Heart left ventricle (tissue), 16 donors: ENCODE measurements at regions not wholly inside any gene's neighbourhood (a gene's known extent, or its start where the extent isn't known, plus 50 kb on each side); places are given as distances from the start of the nearest gene placed in this dataset.

Experiments used
- ATAC-seq, 4 donors: fragments of 200-7000 bp; cut with Tn5 transposase; one replicate each; pipeline ENCODE4 v1.9.1; 2020 to 2022; ENCODE audit warnings: moderate library complexity in 4 of 4, mild to moderate bottlenecking in 3 of 4, moderate number of reproducible peaks in 1 of 4
- DNase-seq, 5 donors: peaks; one replicate each; pipeline ENCODE4 v3.0.0-alpha.2; 2020
- H3K27ac ChIP-seq, 12 donors: fragments of 200-600 bp; sonication (generic) in 4 of 12; one replicate each; pipeline versions ENCODE4 v1.5.0 to v1.8.0; 2016 to 2022; ENCODE audit warnings: mild to moderate bottlenecking in 2 of 12
- H3K27me3 ChIP-seq, 9 donors: fragments of 200-600 bp; sonication (generic) in 2 of 9; one replicate each; pipeline versions ENCODE4 v1.5.1 to v1.8.0; 2016 to 2022; ENCODE audit warnings: mild to moderate bottlenecking in 3 of 9
- H3K36me3 ChIP-seq, 9 donors: fragments of 200-600 bp; sonication (generic) in 2 of 9; one replicate each; pipeline versions ENCODE4 v1.5.0 to v1.8.0; 2018 to 2022; ENCODE audit warnings: mild to moderate bottlenecking in 2 of 9
- H3K4me1 ChIP-seq, 12 donors: fragments of 200-600 bp; sonication (generic) in 4 of 12; one replicate each; pipeline versions ENCODE4 v1.5.0 to v1.8.0; 2016 to 2022; ENCODE audit warnings: mild to moderate bottlenecking in 3 of 12
- H3K4me3 ChIP-seq, 12 donors: fragments of 200-600 bp; sonication (generic) in 4 of 12; one replicate each; pipeline versions ENCODE4 v1.5.0 to v1.8.0; 2017 to 2022; ENCODE audit warnings: mild to moderate bottlenecking in 9 of 12, moderate library complexity in 4 of 12
- H3K9me3 ChIP-seq, 12 donors: fragments of 200-600 bp; sonication (generic) in 4 of 12; one replicate each; pipeline versions ENCODE4 v1.5.0 to v1.8.0; 2016 to 2022; ENCODE audit warnings: mild to moderate bottlenecking in 1 of 12
- POLR2A ChIP-seq, 2 donors: fragments of 450-650 bp; IDR thresholded peaks; one replicate each; pipeline ENCODE4 v1.6.1; 2017; ENCODE audit warnings: antibody characterized with exemption in 2 of 2, mild to moderate bottlenecking in 2 of 2, moderate library complexity in 2 of 2
- WGBS, 4 donors: extraction: QIAGEN DNeasy Blood & Tissue Kit in 2 of 4; methylation state at CpG; one replicate each; pipeline versions ENCODE4 v1.1.5 to v1.1.7; 2013 to 2018; 5-methylcytosine and 5-hydroxymethylcytosine counted together
- intact Hi-C, 10 donors: fragments of 100-400 bp; cut with DNase I; formaldehyde crosslinking; loops; one replicate each; pipeline versions ENCODE4 v1.11.1 to v1.14.2; 2022
- TF ChIP-seq, protein P1 (sequence below), 12 donors: fragments of 200-600 bp; sonication (generic) in 4 of 12; IDR thresholded peaks; one replicate each; pipeline versions ENCODE4 v1.5.0 to v1.8.0; 2018 to 2022; ENCODE audit warnings: antibody characterized with exemption in 12 of 12, mild to moderate bottlenecking in 5 of 12
- donor health status: ischemic (EF 13 %, LVEDD 7.1; RV severe dilation, severe dysfunction).
- donor health status: healthy with polysubstance abuse.
- donor health status: DM: no; HTN: yes; CAD: no.
- donor health status: DM: no; HTN: no; CAD: no.
- donor health status: ischemic (EF 25% LVEDD 6.9; RV normal size, moderate dysfunction).
- donor health status: ischemic (EF 25% LVEDD 5.7; RV mildly dilated, moderate dysfunction).
- donor health status: healthy.
- donor health status: DM: yes; HTN: yes; CAD: no.
- donor health status: ischemic (EF 35%, LVEDD 5.7; RV mildly dilated, moderate dysfunction).
- donor health status: nonischemic (EF 11% LVEDD 7.7; RV severe dilation, severe dysfunction).
- donor health status: DM: yes; HTN: yes; CAD: no.
- donor health status: PGD.
- donor health status: ischemic (EF 29% LVEDD 5.4; RV normal size, mild dysfunction).
- donor health status: nonischemic (EF 23%, LVEDD 6.1; RV moderate dilation, normal function).

DNA sequence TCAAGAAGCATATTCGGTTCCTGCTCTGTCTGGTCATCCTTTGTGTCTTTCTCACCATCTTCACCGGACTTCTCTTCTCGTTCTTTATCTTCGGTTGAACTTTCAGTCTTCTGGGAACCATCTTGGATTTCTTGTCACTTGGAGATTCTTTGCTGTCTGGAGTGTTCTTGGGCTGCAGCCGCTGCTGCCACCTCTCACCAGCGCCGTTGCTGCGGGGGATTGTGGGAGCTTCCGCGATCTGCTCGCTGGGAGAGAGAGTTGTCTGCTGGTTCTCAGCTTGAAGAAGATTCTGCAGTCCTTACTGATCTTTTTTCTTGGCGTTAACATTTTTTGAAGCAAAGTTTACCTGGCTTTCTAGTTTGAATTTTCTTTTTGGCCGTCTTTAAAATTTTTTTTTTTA is 1165.2 kb upstream of the PRMT6 start:
- Histone ChIP-seq H3K27ac (no peak overlapping the region), H3K4me1 (no peaks in the 10 kb centered on the region), H3K36me3 (no peaks in the 10 kb centered on the region), H3K4me3 (no peak overlapping the region), H3K9me3 (peaks cover 0 to 14% (median 0%) of the 10 kb centered on the region in 12 donors), H3K27me3 (no peaks in the 10 kb centered on the region)
- WGBS, 4 donors, result 80 to 83% (median 81%) methylated on average over 13 of the region's 13 CpGs
- TF ChIP-seq POLR2A (IDR thresholded peaks at IDR 0.05), result no peak
- TF ChIP-seq, protein P1, sequence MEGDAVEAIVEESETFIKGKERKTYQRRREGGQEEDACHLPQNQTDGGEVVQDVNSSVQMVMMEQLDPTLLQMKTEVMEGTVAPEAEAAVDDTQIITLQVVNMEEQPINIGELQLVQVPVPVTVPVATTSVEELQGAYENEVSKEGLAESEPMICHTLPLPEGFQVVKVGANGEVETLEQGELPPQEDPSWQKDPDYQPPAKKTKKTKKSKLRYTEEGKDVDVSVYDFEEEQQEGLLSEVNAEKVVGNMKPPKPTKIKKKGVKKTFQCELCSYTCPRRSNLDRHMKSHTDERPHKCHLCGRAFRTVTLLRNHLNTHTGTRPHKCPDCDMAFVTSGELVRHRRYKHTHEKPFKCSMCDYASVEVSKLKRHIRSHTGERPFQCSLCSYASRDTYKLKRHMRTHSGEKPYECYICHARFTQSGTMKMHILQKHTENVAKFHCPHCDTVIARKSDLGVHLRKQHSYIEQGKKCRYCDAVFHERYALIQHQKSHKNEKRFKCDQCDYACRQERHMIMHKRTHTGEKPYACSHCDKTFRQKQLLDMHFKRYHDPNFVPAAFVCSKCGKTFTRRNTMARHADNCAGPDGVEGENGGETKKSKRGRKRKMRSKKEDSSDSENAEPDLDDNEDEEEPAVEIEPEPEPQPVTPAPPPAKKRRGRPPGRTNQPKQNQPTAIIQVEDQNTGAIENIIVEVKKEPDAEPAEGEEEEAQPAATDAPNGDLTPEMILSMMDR (IDR thresholded peaks at IDR 0.05), result no peak
- intact Hi-C loops, result loop anchor here in 1 of 10 donors (10.0 kb wide), 1 partner anchor 253 kb away; no protein-coding TSS in a partner anchor
- no peak for DNase-seq
- no peak for ATAC-seq

DNA sequence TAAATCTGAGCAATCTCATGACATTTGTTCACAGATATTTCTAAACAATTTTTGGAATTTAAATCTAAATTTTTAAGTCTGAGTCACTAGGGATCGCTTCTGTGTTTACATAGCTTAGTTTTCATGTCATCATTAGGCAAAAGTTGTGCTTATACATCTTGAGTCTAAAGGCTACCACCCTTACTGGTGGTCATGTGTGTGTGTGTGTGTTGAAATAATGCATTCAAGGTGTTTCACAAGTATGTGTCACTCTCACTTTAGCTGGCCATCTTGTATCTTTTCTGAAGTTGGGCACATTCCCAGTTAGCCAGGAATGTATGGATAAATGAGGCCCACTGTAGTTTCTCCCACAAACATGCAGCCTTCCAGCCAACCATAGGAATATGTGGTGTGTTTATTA is 1162.5 kb upstream of the PRMT6 start:
- intact Hi-C loops, result loop anchor here in 1 of 10 donors (10.0 kb wide), 1 partner anchor 251 kb away; no protein-coding TSS in a partner anchor
- peaks cover 0 to 21% (median 0%) of the 10 kb centered on the region in 12 donors for H3K9me3 ChIP-seq
- H3K27ac ChIP-seq, result no peak overlapping the region
- no peak overlapping the region for H3K4me3 ChIP-seq
- ATAC-seq (no peak), DNase-seq (no peak)
- H3K4me1 ChIP-seq, result no peaks in the 10 kb centered on the region
- H3K27me3 ChIP-seq, result no peaks in the 10 kb centered on the region
- H3K36me3 ChIP-seq, result no peaks in the 10 kb centered on the region
- no peak for TF ChIP-seq POLR2A (IDR thresholded peaks at IDR 0.05)
- TF ChIP-seq, protein P1 (IDR thresholded peaks at IDR 0.05), result no peak
- 53 to 67% (median 62%) methylated on average over 1 of the region's 1 CpG for WGBS, 4 donors

DNA sequence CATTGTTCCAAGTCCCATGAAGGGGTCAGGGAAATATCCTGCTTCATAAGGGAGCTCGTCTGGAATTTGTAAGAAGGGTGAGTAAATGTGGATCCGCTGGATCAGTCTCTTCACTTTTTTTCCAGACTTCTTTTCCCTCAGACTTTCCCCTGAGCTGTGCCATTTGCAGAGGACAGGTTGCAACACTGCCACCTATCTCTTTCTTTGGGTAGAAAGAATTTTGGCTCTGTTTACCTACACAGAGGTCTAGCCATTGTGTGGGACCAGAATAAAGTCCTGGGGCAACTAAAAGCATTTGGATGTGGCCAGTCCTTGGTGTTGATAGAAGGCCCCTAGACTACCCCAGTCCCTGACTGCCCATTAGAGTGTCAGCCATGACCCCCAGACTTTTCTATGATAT is 1146.7 kb upstream of the PRMT6 start:
- DNase-seq, result no peak
- ATAC-seq, result no peak
- Histone ChIP-seq H3K27ac (no peak overlapping the region), H3K27me3 (no peaks in the 10 kb centered on the region), H3K36me3 (no peaks in the 10 kb centered on the region), H3K4me1 (no peaks in the 10 kb centered on the region), H3K9me3 (peaks cover 0 to 12% (median 0%) of the 10 kb centered on the region in 12 donors), H3K4me3 (no peak overlapping the region)
- 47 to 57% (median 51%) methylated on average over 2 of the region's 2 CpGs for WGBS, 4 donors
- no peak for TF ChIP-seq POLR2A (IDR thresholded peaks at IDR 0.05)
- TF ChIP-seq, protein P1 (IDR thresholded peaks at IDR 0.05), result no peak
- intact Hi-C loops, result no loop called here

DNA sequence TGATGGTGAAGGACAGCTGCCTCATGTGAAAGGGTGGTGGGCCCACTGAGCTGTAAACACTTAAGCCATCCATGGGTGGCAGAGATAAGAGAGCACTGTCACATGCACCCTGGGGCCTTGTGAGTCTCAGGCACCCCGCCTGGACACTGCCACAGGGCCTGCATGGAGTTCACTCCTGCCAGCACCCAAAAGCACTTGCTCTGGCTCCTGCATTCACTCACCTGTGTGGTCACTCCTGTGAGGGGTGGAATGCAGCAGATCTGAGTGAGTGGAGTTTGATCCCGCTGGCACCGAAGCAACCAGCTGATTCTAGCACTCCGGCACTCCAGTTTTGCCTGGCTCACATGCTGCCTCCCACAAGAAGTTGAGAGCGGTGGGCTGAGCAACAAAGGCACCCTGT is 1142.1 kb upstream of the PRMT6 start:
- DNase-seq, result no peak
- H3K27me3 ChIP-seq, result no peaks in the 10 kb centered on the region
- H3K27ac ChIP-seq, result no peak overlapping the region
- no peak for TF ChIP-seq POLR2A (IDR thresholded peaks at IDR 0.05)
- TF ChIP-seq, protein P1 (IDR thresholded peaks at IDR 0.05), result no peak
- H3K9me3 ChIP-seq, result peaks cover 0 to 9% (median 0%) of the 10 kb centered on the region in 12 donors
- 67 to 78% (median 75%) methylated on average over 4 to 5 of the region's 5 CpGs for WGBS, 4 donors
- no peaks in the 10 kb centered on the region for H3K36me3 ChIP-seq
- intact Hi-C loops, result no loop called here
- no peak for ATAC-seq
- H3K4me1 ChIP-seq, result no peaks in the 10 kb centered on the region
- H3K4me3 ChIP-seq, result no peak overlapping the region
